ENCODE measurements at regions not wholly inside any gene's neighbourhood (a gene's known extent, or its start where the extent isn't known, plus 50 kb on each side); places are given as distances from the start of the nearest gene placed in this dataset.

- TF ChIP-seq CTCF (IDR thresholded peaks at IDR 0.05; ENCODE audit: low read depth, low read length) (no peak), POLR2A (IDR thresholded peaks at IDR 0.05; ENCODE audit: extremely low read depth, insufficient read length) (no peak)
Measured at GRCh38 chr5:61267116-61267515, 64.9 kb upstream of the ZSWIM6 start.
